Activated naive CD8-positive, alpha-beta T cell treated with anti-CD3 and anti-CD28 coated beads, Interleukin-2, amount 50 U/mL, for 16 hours (primary cell): ENCODE measurements at regions not wholly inside any gene's neighbourhood (a gene's known extent, or its start where the extent isn't known, plus 50 kb on each side); places are given as distances from the start of the nearest gene placed in this dataset.
"Not testable (repeated sequence)": the region's sequence is repeated elsewhere in the genome, so short reads cannot be mapped to it uniquely, and the experiment has no call there.

Source experiments
- DNase-seq: peaks from one replicate; pipeline ENCODE4 v3.0.0-alpha.2; 2020; ENCODE audit warnings: low read depth, low spot score

- no peak for DNase-seq
These were observed 180.2 kb upstream of the SOX6 start for GRCh38 chr11:16536513-16536912.

- DNase-seq = no peak
These were observed 172.3 kb upstream of the SOX6 start for GRCh38 chr11:16528639-16529038.

GRCh38 chr11:16527525-16528246 lies 171.3 kb upstream of the SOX6 start:
- no peak for DNase-seq

GRCh38 chr11:16526947-16527346 lies 170.6 kb upstream of the SOX6 start:
- no peak for DNase-seq

GRCh38 chr11:16520713-16521112 lies 164.4 kb upstream of the SOX6 start:
- not testable (repeated sequence) for DNase-seq

GRCh38 chr11:16512899-16513241 lies 156.5 kb upstream of the SOX6 start:
- DNase-seq = no peak

- no peak for DNase-seq
These were observed 156.0 kb upstream of the SOX6 start for GRCh38 chr11:16512198-16512898.

GRCh38 chr11:16511116-16512114 lies 155.1 kb upstream of the SOX6 start:
- DNase-seq = no peak

- DNase-seq = no peak
These were observed 149.1 kb upstream of the SOX6 start for GRCh38 chr11:16505481-16505880.

GRCh38 chr11:16503891-16504290 lies 147.5 kb upstream of the SOX6 start:
- not testable (repeated sequence) for DNase-seq

- DNase-seq = no peak
These were observed 138.8 kb upstream of the SOX6 start for GRCh38 chr11:16494918-16495691.

- no peak for DNase-seq
These were observed 128.1 kb upstream of the SOX6 start for GRCh38 chr11:16484434-16484833.

GRCh38 chr11:16474659-16475058 lies 118.3 kb upstream of the SOX6 start:
- no peak for DNase-seq

- DNase-seq = no peak
These were observed 113.6 kb upstream of the SOX6 start for GRCh38 chr11:16469968-16470367.

- DNase-seq = no peak
These were observed 112.5 kb upstream of the SOX6 start for GRCh38 chr11:16468735-16469453.

GRCh38 chr11:16460508-16460907 lies 104.2 kb upstream of the SOX6 start:
- no peak for DNase-seq

GRCh38 chr11:16456366-16456765 lies 100.0 kb upstream of the SOX6 start:
- no peak for DNase-seq

- no peak for DNase-seq
These were observed 98.0 kb upstream of the SOX6 start for GRCh38 chr11:16454289-16454863.

GRCh38 chr11:16448123-16448717 lies 91.9 kb upstream of the SOX6 start:
- no peak for DNase-seq

- DNase-seq = no peak
These were observed 85.1 kb upstream of the SOX6 start for GRCh38 chr11:16441461-16441860.
